Chondrocyte (in vitro differentiated cells): ENCODE measurements at regions not wholly inside any gene's neighbourhood (a gene's known extent, or its start where the extent isn't known, plus 50 kb on each side); places are given as distances from the start of the nearest gene placed in this dataset.

Experiments
- DNase-seq: peaks from one replicate; pipeline ENCODE4 v3.0.0; 2021; ENCODE audit warnings: mixed read lengths, low spot score
- H3K27ac Mint-ChIP-seq: one replicate; pipeline ENCODE4 v1.8.0; 2021; ENCODE audit warnings: mild to moderate bottlenecking, moderate library complexity, mixed read lengths; ENCODE audit not compliant: unreplicated experiment
- H3K27me3 Mint-ChIP-seq: 2 replicates; pipeline ENCODE4 v1.8.0; 2021; ENCODE audit warnings: low read depth, mixed read lengths
- H3K36me3 Mint-ChIP-seq: 2 replicates; pipeline ENCODE4 v1.8.0; 2021; ENCODE audit warnings: low read depth, mixed read lengths
- H3K4me1 Mint-ChIP-seq: 2 replicates; pipeline ENCODE4 v1.8.0; 2021; ENCODE audit warnings: low read depth, mild to moderate bottlenecking, mixed read lengths
- H3K4me3 Mint-ChIP-seq: one replicate; pipeline ENCODE4 v1.8.0; 2021; ENCODE audit warnings: mild to moderate bottlenecking, moderate library complexity, mixed read lengths; ENCODE audit not compliant: unreplicated experiment
- H3K9me3 Mint-ChIP-seq: 2 replicates; pipeline ENCODE4 v1.8.0; 2021; ENCODE audit warnings: low read depth, mixed read lengths
- CTCF ChIP-seq: fragments of 200-600 bp; sonication (generic); IDR thresholded peaks from 2 replicates; pipeline ENCODE4 v1.5.0; 2021; ENCODE audit warnings: antibody characterized with exemption, mild to moderate bottlenecking, moderate library complexity

GRCh38 chr4:100833906-100834305 lies 316.1 kb upstream of the EMCN start:
- peaks cover 16% of the 10 kb centered on the region for H3K4me1 Mint-ChIP-seq
- no peak overlapping the region for H3K4me3 Mint-ChIP-seq
- H3K27me3 Mint-ChIP-seq, result no peaks in the 10 kb centered on the region
- TF ChIP-seq CTCF, result no peak
- H3K27ac Mint-ChIP-seq, result no peak overlapping the region
- no peaks in the 10 kb centered on the region for H3K9me3 Mint-ChIP-seq
- DNase-seq, result no peak
- no peaks in the 10 kb centered on the region for H3K36me3 Mint-ChIP-seq

- DNase-seq, result no peak
These were observed 311.3 kb upstream of the EMCN start for GRCh38 chr4:100828986-100829685.

GRCh38 chr4:100828364-100828763 lies 310.5 kb upstream of the EMCN start:
- peaks cover 23% of the 10 kb centered on the region for H3K4me1 Mint-ChIP-seq
- H3K4me3 Mint-ChIP-seq, result no peak overlapping the region
- H3K36me3 Mint-ChIP-seq, result no peaks in the 10 kb centered on the region
- no peak for DNase-seq
- TF ChIP-seq CTCF, result no peak
- H3K9me3 Mint-ChIP-seq, result no peaks in the 10 kb centered on the region
- H3K27ac Mint-ChIP-seq, result peak overlapping the region; percentile 23
- no peaks in the 10 kb centered on the region for H3K27me3 Mint-ChIP-seq

More at GRCh38 chr4:100828986-100829685, 311.3 kb upstream of the EMCN start:
- no peak for TF ChIP-seq CTCF
- Mint-ChIP-seq H3K27me3 (no peaks in the 10 kb centered on the region), H3K4me3 (no peak overlapping the region), H3K4me1 (peaks cover 21% of the 10 kb centered on the region), H3K36me3 (no peaks in the 10 kb centered on the region), H3K27ac (peak overlapping the region; percentile 23), H3K9me3 (no peaks in the 10 kb centered on the region)

DNA sequence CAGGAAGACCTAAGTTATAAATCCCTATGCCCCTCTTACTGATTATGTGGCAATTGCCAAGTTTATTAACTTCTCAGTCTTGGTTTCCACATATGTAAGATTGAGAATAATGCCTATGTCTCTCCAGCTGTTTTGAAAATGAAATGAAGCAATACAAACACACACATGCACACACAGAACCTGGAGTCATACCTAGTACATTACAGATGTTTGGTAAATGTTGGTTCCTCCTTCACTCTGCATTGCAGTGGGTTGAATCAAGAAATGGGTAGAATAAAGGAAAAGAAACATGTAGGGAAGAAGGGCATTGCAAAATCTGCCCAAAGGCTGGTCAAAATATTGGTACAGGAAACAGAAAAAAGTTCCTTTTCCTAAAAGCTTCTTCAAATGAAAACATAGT lies 309.9 kb upstream of the EMCN start:
- Mint-ChIP-seq H3K36me3 (no peaks in the 10 kb centered on the region), H3K4me1 (peaks cover 29% of the 10 kb centered on the region)

More for the DNA sequence above, 309.9 kb upstream of the EMCN start:
- Mint-ChIP-seq H3K4me3 (no peak overlapping the region), H3K9me3 (no peaks in the 10 kb centered on the region), H3K27me3 (no peaks in the 10 kb centered on the region), H3K27ac (no peak overlapping the region)
- no peak for TF ChIP-seq CTCF
- no peak for DNase-seq
